C4-2B (cell line): ENCODE measurements at regions not wholly inside any gene's neighbourhood (a gene's known extent, or its start where the extent isn't known, plus 50 kb on each side); places are given as distances from the start of the nearest gene placed in this dataset.

Experiments
- CTCF ChIP-seq: fragments of 450-650 bp; conservative IDR thresholded peaks from 2 replicates; pipeline ENCODE4 v1.5.1; 2017; ENCODE audit warnings: mild to moderate bottlenecking
- ZFX ChIP-seq: fragments of 450-650 bp; IDR thresholded peaks from 2 replicates; pipeline ENCODE4 v1.6.1; 2017

- TF ChIP-seq CTCF: no peak
- no peak for TF ChIP-seq ZFX
Measured at GRCh38 chr11:113628912-113629311, 77.2 kb downstream of the TMPRSS5 start.
